Spleen (tissue), 11 donors: ENCODE measurements at regions not wholly inside any gene's neighbourhood (a gene's known extent, or its start where the extent isn't known, plus 50 kb on each side); places are given as distances from the start of the nearest gene placed in this dataset.
"Not testable (repeated sequence)": the region's sequence is repeated elsewhere in the genome, so short reads cannot be mapped to it uniquely, and the experiment has no call there.

Source experiments
- DNase-seq: peaks from one replicate; pipeline ENCODE4 v3.0.0-alpha.2; 2020
- H3K27ac ChIP-seq, 8 donors: fragments of 200-600 bp; sonication (generic) in 7 of 8; 1 replicate in 4 of 8; 2 replicates in 4 of 8; pipeline versions ENCODE4 v1.5.0 to v1.8.0; 2016 to 2021; ENCODE audit warnings: inconsistent platforms in 4 of 8, mild to moderate bottlenecking in 4 of 8, moderate library complexity in 1 of 8
- H3K27me3 ChIP-seq, 7 donors: fragments of 200-600 bp; sonication (generic) in 6 of 7; replicated peaks in 1 of 7; 1 replicate in 4 of 7; 2 replicates in 3 of 7; pipeline versions ENCODE4 v1.5.0 to v1.8.0; 2016 to 2021; ENCODE audit warnings: inconsistent platforms in 3 of 7, mild to moderate bottlenecking in 1 of 7
- H3K36me3 ChIP-seq, 6 donors: fragments of 200-600 bp; sonication (generic) in 5 of 6; 1 replicate in 4 of 6; 2 replicates in 2 of 6; pipeline versions ENCODE4 v1.5.0 to v1.8.0; 2016 to 2021; ENCODE audit warnings: inconsistent platforms in 2 of 6
- H3K4me1 ChIP-seq, 6 donors: fragments of 200-600 bp; sonication (generic) in 5 of 6; 1 replicate in 3 of 6; 2 replicates in 3 of 6; pipeline versions ENCODE4 v1.5.0 to v1.8.0; 2016 to 2021; ENCODE audit warnings: inconsistent platforms in 3 of 6
- H3K4me3 ChIP-seq, 8 donors: fragments of 200-600 bp; sonication (generic) in 7 of 8; 1 replicate in 4 of 8; 2 replicates in 4 of 8; pipeline versions ENCODE4 v1.5.0 to v1.8.0; 2016 to 2021; ENCODE audit warnings: inconsistent platforms in 4 of 8, mild to moderate bottlenecking in 4 of 8, moderate library complexity in 2 of 8
- H3K9me3 ChIP-seq, 8 donors: fragments of 200-600 bp; sonication (generic) in 7 of 8; 1 replicate in 4 of 8; 2 replicates in 4 of 8; pipeline versions ENCODE4 v1.5.0 to v1.8.0; 2016 to 2021; ENCODE audit warnings: inconsistent platforms in 4 of 8
- CTCF ChIP-seq, 11 experiments: fragments of 200-600 bp in 7 of 11; fragments of 450-650 bp in 4 of 11; sonication (generic) in 4 of 11; IDR thresholded peaks in 8 of 11; conservative IDR thresholded peaks in 3 of 11; 1 replicate in 7 of 11; 2 replicates in 4 of 11; pipeline versions ENCODE4 v1.4.0 to v1.8.0; 2016 to 2021; ENCODE audit warnings: antibody characterized with exemption in 11 of 11, inconsistent platforms in 4 of 11, mild to moderate bottlenecking in 1 of 11
- POLR2A ChIP-seq, 3 donors: fragments of 450-650 bp; IDR thresholded peaks; one replicate each; pipeline ENCODE4 v1.5.1; 2017; ENCODE audit warnings: antibody characterized with exemption in 3 of 3, mild to moderate bottlenecking in 1 of 3
- POLR2AphosphoS5 ChIP-seq, 3 donors: sonication (generic); formaldehyde crosslinking; IDR thresholded peaks; one replicate each; pipeline ENCODE4 v1.5.1; 2017; ENCODE audit warnings: antibody characterized with exemption in 3 of 3
- WGBS, 5 donors: extraction: QIAGEN DNeasy Blood & Tissue Kit in 3 of 5; methylation state at CpG; one replicate each; pipeline versions ENCODE4 v1.1.5 to v1.1.7; 2013 to 2018; 5-methylcytosine and 5-hydroxymethylcytosine counted together
- intact Hi-C: fragments of 100-400 bp; cut with DNase I; formaldehyde crosslinking; loops from one replicate; pipeline ENCODE4 v1.15.0; 2023; ENCODE audit warnings: low total_unique reads
- donor health status: healthy with polysubstance abuse.
- donor health status: DM: no; HTN: no; CAD: no; lungs with moderate emphysema.
- donor health status: DM: no; HTN: no; CAD: no.
- donor health status: Bipolar disorder and iron deficiency.
- donor health status: healthy.
- donor health status: DM: no; HTN: no; CAD: no.
- donor health status: DM: yes; HTN: yes; CAD: no.

GRCh38 chr9:75490326-75490725, 400.1 kb upstream of the PCSK5 start:
- no peak for DNase-seq
- no peaks in the 10 kb centered on the region for H3K4me1 ChIP-seq
- 57 to 86% (median 66%) methylated on average over 2 of the region's 2 CpGs for WGBS, 5 donors

GRCh38 chr9:75491533-75491932, 398.9 kb upstream of the PCSK5 start:
- WGBS, 5 donors: 25 to 76% (median 52%) methylated on average over 1 of the region's 1 CpG
- intact Hi-C loops: no loop called here
- Histone ChIP-seq H3K4me1 (no peaks in the 10 kb centered on the region), H3K27ac (no peak overlapping the region), H3K36me3 (no peaks in the 10 kb centered on the region), H3K9me3 (peaks cover 0 to 7% (median 0%) of the 10 kb centered on the region in 8 donors), H3K4me3 (no peak overlapping the region), H3K27me3 (no peaks in the 10 kb centered on the region)
- DNase-seq: no peak
- no peak for TF ChIP-seq POLR2A (IDR thresholded peaks at IDR 0.05)
- TF ChIP-seq POLR2AphosphoS5 (IDR thresholded peaks at IDR 0.05): no peak
- TF ChIP-seq CTCF (IDR thresholded peaks at IDR 0.05 in 8 of 11, conservative IDR thresholded peaks at IDR 0.05 in 3 of 11): no peak

More at GRCh38 chr9:75490326-75490725, 400.1 kb upstream of the PCSK5 start:
- no peak overlapping the region for H3K27ac ChIP-seq
- H3K27me3 ChIP-seq: no peaks in the 10 kb centered on the region
- peaks cover 0 to 7% (median 0%) of the 10 kb centered on the region in 8 donors for H3K9me3 ChIP-seq
- TF ChIP-seq CTCF (IDR thresholded peaks at IDR 0.05 in 8 of 11, conservative IDR thresholded peaks at IDR 0.05 in 3 of 11): no peak
- no peak for TF ChIP-seq POLR2A (IDR thresholded peaks at IDR 0.05)
- TF ChIP-seq POLR2AphosphoS5 (IDR thresholded peaks at IDR 0.05): no peak
- H3K4me3 ChIP-seq: no peak overlapping the region
- intact Hi-C loops: no loop called here
- no peaks in the 10 kb centered on the region for H3K36me3 ChIP-seq

- 54 to 81% (median 72%) methylated on average over 4 of the region's 4 CpGs for WGBS, 5 donors
- peak overlapping the region in 5 of 8 donors; percentile 24 to 49 (median 35) for H3K27ac ChIP-seq
- no peak for TF ChIP-seq CTCF (IDR thresholded peaks at IDR 0.05 in 8 of 11, conservative IDR thresholded peaks at IDR 0.05 in 3 of 11)
- no peak for TF ChIP-seq POLR2A (IDR thresholded peaks at IDR 0.05)
- TF ChIP-seq POLR2AphosphoS5 (IDR thresholded peaks at IDR 0.05): no peak
- H3K9me3 ChIP-seq: no peaks in the 10 kb centered on the region
- no peaks in the 10 kb centered on the region for H3K27me3 ChIP-seq
- peaks cover 0 to 24% (median 4%) of the 10 kb centered on the region in 6 donors for H3K4me1 ChIP-seq
- H3K4me3 ChIP-seq: no peak overlapping the region
- DNase-seq: no peak
- intact Hi-C loops: no loop called here
- H3K36me3 ChIP-seq: no peaks in the 10 kb centered on the region
Observed at GRCh38 chr9:75499812-75500211, 390.7 kb upstream of the PCSK5 start.

- Histone ChIP-seq H3K4me3 (no peak overlapping the region), H3K36me3 (no peaks in the 10 kb centered on the region), H3K27me3 (no peaks in the 10 kb centered on the region), H3K9me3 (no peaks in the 10 kb centered on the region), H3K4me1 (peaks cover 0 to 31% (median 4%) of the 10 kb centered on the region in 6 donors), H3K27ac (peak overlapping the region in 3 of 8 donors; percentile 24 to 49 (median 28))
- WGBS, 5 donors: 6 to 43% (median 23%) methylated on average over 2 of the region's 2 CpGs
- TF ChIP-seq POLR2AphosphoS5 (IDR thresholded peaks at IDR 0.05): no peak
- intact Hi-C loops: no loop called here
- DNase-seq: no peak
Observed at GRCh38 chr9:75500479-75500878, 390.0 kb upstream of the PCSK5 start.

- Histone ChIP-seq H3K27ac (peak overlapping the region in 3 of 8 donors; percentile 24 to 49 (median 28)), H3K4me1 (peaks cover 0 to 36% (median 4%) of the 10 kb centered on the region in 6 donors)
- H3K27me3 ChIP-seq, intact Hi-C loops, H3K36me3 ChIP-seq, H3K4me3 ChIP-seq, DNase-seq, H3K9me3 ChIP-seq: not testable (repeated sequence)
- 74 to 92% (median 81%) methylated on average over 3 of the region's 3 CpGs for WGBS, 5 donors
Observed at GRCh38 chr9:75500940-75501339, 389.5 kb upstream of the PCSK5 start.
